PFSK-1 (cell line): ENCODE measurements at regions not wholly inside any gene's neighbourhood (a gene's known extent, or its start where the extent isn't known, plus 50 kb on each side); places are given as distances from the start of the nearest gene placed in this dataset.

Experiments used
- FOXP2 ChIP-seq: optimal IDR thresholded peaks from 2 replicates; pipeline ENCODE3; 2011; ENCODE audit warnings: borderline replicate concordance, control low read depth, inconsistent platforms; ENCODE audit not compliant: insufficient read depth; ENCODE audit errors: extremely low read length, extremely low read depth
- POLR2AphosphoS5 ChIP-seq: IDR thresholded peaks from 2 replicates; pipeline ENCODE4 v1.6.1; 2012; ENCODE audit warnings: low read depth, mild to moderate bottlenecking, control low read depth, low read length, moderate library complexity
- REST ChIP-seq, 2 experiments: IDR thresholded peaks; 2 replicates each; pipeline versions ENCODE4 v1.6.1 to v1.8.0; 2011 to 2012; ENCODE audit warnings: low read depth in 2 of 2, low read length in 2 of 2, control low read depth in 1 of 2, inconsistent platforms in 1 of 2, mild to moderate bottlenecking in 1 of 2, moderate library complexity in 1 of 2; ENCODE audit not compliant: insufficient read depth in 1 of 2
- SIN3A ChIP-seq: IDR thresholded peaks from 2 replicates; pipeline ENCODE4 v1.6.1; 2012; ENCODE audit warnings: mild to moderate bottlenecking, low read length, moderate library complexity, borderline replicate concordance; ENCODE audit not compliant: insufficient read depth
- TAF1 ChIP-seq: IDR thresholded peaks from 2 replicates; pipeline ENCODE4 v1.6.1; 2012; ENCODE audit warnings: low read length, control low read depth, borderline replicate concordance; ENCODE audit not compliant: insufficient read depth

- no peak for TF ChIP-seq TAF1
- TF ChIP-seq REST (IDR thresholded peaks at IDR 0.05; ENCODE audit: insufficient read depth in 1 of 2, low read depth in 2 of 2, low read length in 2 of 2): no peak
- TF ChIP-seq POLR2AphosphoS5: no peak
- TF ChIP-seq SIN3A: no peak
- no peak for TF ChIP-seq FOXP2
Measured at GRCh38 chr19:14325134-14325533, 56.1 kb upstream of the ADGRE5 start.
